HG03280 (cell line): ENCODE measurements at regions not wholly inside any gene's neighbourhood (a gene's known extent, or its start where the extent isn't known, plus 50 kb on each side); places are given as distances from the start of the nearest gene placed in this dataset.

Experiments
- ATAC-seq: cut with Tn5 transposase; IDR thresholded peaks from one replicate; pipeline ENCODE4 v1.9.1; 2021; ENCODE audit warnings: mild to moderate bottlenecking, moderate library complexity; ENCODE audit not compliant: unreplicated experiment

GRCh38 chr2:215607766-215608165 is 171.9 kb upstream of the FN1 start:
- no peak for ATAC-seq

GRCh38 chr2:215606219-215606618 is 170.4 kb upstream of the FN1 start:
- no peak for ATAC-seq

GRCh38 chr2:215605214-215605613 is 169.3 kb upstream of the FN1 start:
- ATAC-seq: no peak

GRCh38 chr2:215604606-215605005 is 168.7 kb upstream of the FN1 start:
- no peak for ATAC-seq

GRCh38 chr2:215603440-215603839 is 167.6 kb upstream of the FN1 start:
- ATAC-seq: no peak

GRCh38 chr2:215602997-215603396 is 167.1 kb upstream of the FN1 start:
- ATAC-seq: no peak

- ATAC-seq: no peak
Measured at GRCh38 chr2:215601990-215602721, 166.3 kb upstream of the FN1 start.

GRCh38 chr2:215601526-215601925 is 165.7 kb upstream of the FN1 start:
- no peak for ATAC-seq

GRCh38 chr2:215598376-215598975 is 162.6 kb upstream of the FN1 start:
- ATAC-seq: no peak

GRCh38 chr2:215597577-215597976 is 161.7 kb upstream of the FN1 start:
- no peak for ATAC-seq

- no peak for ATAC-seq
Measured at GRCh38 chr2:215594766-215595165, 158.9 kb upstream of the FN1 start.

- no peak for ATAC-seq
Measured at GRCh38 chr2:215590010-215590745, 154.3 kb upstream of the FN1 start.

GRCh38 chr2:215583881-215584280 is 148.0 kb upstream of the FN1 start:
- ATAC-seq: no peak

- ATAC-seq: no peak
Measured at GRCh38 chr2:215579809-215580208, 143.9 kb upstream of the FN1 start.

GRCh38 chr2:215577356-215577755 is 141.5 kb upstream of the FN1 start:
- no peak for ATAC-seq

- ATAC-seq: no peak
Measured at GRCh38 chr2:215576572-215576971, 140.7 kb upstream of the FN1 start.

GRCh38 chr2:215573496-215573895 is 137.6 kb upstream of the FN1 start:
- no peak for ATAC-seq

- ATAC-seq: no peak
Measured at GRCh38 chr2:215572341-215572848, 136.5 kb upstream of the FN1 start.

- ATAC-seq: no peak
Measured at GRCh38 chr2:215571689-215572088, 135.8 kb upstream of the FN1 start.

- no peak for ATAC-seq
Measured at GRCh38 chr2:215567504-215567903, 131.6 kb upstream of the FN1 start.

- no peak for ATAC-seq
Measured at GRCh38 chr2:215565897-215566296, 130.0 kb upstream of the FN1 start.

- no peak for ATAC-seq
Measured at GRCh38 chr2:215557701-215558100, 121.8 kb upstream of the FN1 start.
